ENCODE measurements at regions not wholly inside any gene's neighbourhood (a gene's known extent, or its start where the extent isn't known, plus 50 kb on each side); places are given as distances from the start of the nearest gene placed in this dataset.

- Histone ChIP-seq H2AFZ (no peak overlapping the region), H3K9me2 (ENCODE audit: insufficient read depth) (no peaks in the 10 kb centered on the region), H3K27me3 (ENCODE audit: insufficient read depth) (no peaks in the 10 kb centered on the region), H3K27ac (ENCODE audit: low read depth) (no peak overlapping the region), H3K4me2 (no peak overlapping the region), H3K4me1 (ENCODE audit: insufficient read depth) (no peaks in the 10 kb centered on the region), H3K79me2 (replicated peaks; ENCODE audit: insufficient read depth) (no peaks in the 10 kb centered on the region), H4K20me1 (replicated peaks; ENCODE audit: insufficient read depth) (no peaks in the 10 kb centered on the region), H3K36me3 (ENCODE audit: insufficient read depth) (peaks cover 10% of the 10 kb centered on the region; the same call in 1 of the 2 replicates), H3F3A (replicated peaks; ENCODE audit: low read depth) (no peaks in the 10 kb centered on the region), H3K4me3 (no peak overlapping the region)
- Mint-ChIP-seq H3K36me3 (ENCODE audit: low read depth) (peaks cover 59% of the 10 kb centered on the region), H3K4me1 (peaks cover 3% of the 10 kb centered on the region; the same call in 2 of the 3 replicates), H3K4me3 (no peak overlapping the region), H3K9me3 (no peaks in the 10 kb centered on the region), H3K27ac (no peak overlapping the region), H3K27me3 (ENCODE audit: insufficient read depth, low read depth, poor library complexity) (no peaks in the 10 kb centered on the region)
- TF ChIP-seq ZNF462 (CRISPR knock-in tag; IDR thresholded peaks at IDR 0.05) = no peak
- no peak for TF ChIP-seq JUNB (IDR thresholded peaks at IDR 0.05; ENCODE audit: unreplicated experiment)
- no peak for TF ChIP-seq REST (IDR thresholded peaks at IDR 0.05; ENCODE audit: unreplicated experiment)
- TF ChIP-seq STAT1 (IDR thresholded peaks at IDR 0.05; ENCODE audit: unreplicated experiment) = no peak
- TF ChIP-seq ETS1 (IDR thresholded peaks at IDR 0.05) = no peak
- TF ChIP-seq EZH2phosphoT487 (IDR thresholded peaks at IDR 0.05; ENCODE audit: unreplicated experiment) = no peak
- no peak for TF ChIP-seq POLR2AphosphoS5 (IDR thresholded peaks at IDR 0.05; ENCODE audit: low read depth)
- TF ChIP-seq EZH2 (IDR thresholded peaks at IDR 0.05; ENCODE audit: low read depth, unreplicated experiment) = no peak
- no peak for TF ChIP-seq ZNF331 (CRISPR knock-in tag; IDR thresholded peaks at IDR 0.05; ENCODE audit: low read depth)
- no peak for TF ChIP-seq NANOG (IDR thresholded peaks at IDR 0.05; ENCODE audit: borderline replicate concordance)
- TF ChIP-seq, protein P1, sequence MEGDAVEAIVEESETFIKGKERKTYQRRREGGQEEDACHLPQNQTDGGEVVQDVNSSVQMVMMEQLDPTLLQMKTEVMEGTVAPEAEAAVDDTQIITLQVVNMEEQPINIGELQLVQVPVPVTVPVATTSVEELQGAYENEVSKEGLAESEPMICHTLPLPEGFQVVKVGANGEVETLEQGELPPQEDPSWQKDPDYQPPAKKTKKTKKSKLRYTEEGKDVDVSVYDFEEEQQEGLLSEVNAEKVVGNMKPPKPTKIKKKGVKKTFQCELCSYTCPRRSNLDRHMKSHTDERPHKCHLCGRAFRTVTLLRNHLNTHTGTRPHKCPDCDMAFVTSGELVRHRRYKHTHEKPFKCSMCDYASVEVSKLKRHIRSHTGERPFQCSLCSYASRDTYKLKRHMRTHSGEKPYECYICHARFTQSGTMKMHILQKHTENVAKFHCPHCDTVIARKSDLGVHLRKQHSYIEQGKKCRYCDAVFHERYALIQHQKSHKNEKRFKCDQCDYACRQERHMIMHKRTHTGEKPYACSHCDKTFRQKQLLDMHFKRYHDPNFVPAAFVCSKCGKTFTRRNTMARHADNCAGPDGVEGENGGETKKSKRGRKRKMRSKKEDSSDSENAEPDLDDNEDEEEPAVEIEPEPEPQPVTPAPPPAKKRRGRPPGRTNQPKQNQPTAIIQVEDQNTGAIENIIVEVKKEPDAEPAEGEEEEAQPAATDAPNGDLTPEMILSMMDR (conservative IDR thresholded peaks at IDR 0.05; ENCODE audit: low read depth in 2 of 2) = no peak
- no peak for TF ChIP-seq CREB1 (CRISPR knock-in tag; IDR thresholded peaks at IDR 0.05; ENCODE audit: low read depth)
- TF ChIP-seq ZNF114 (CRISPR knock-in tag; IDR thresholded peaks at IDR 0.05) = no peak
- ATAC-seq (no peak), DNase-seq (ENCODE audit: low spot score) (no peak)
Observed at GRCh38 chr14:71731096-71731495, 201.1 kb upstream of the RGS6 start.

Measured in GM23338 (cell line).